ENCODE measurements at regions not wholly inside any gene's neighbourhood (a gene's known extent, or its start where the extent isn't known, plus 50 kb on each side); places are given as distances from the start of the nearest gene placed in this dataset.
"Not testable (repeated sequence)": the region's sequence is repeated elsewhere in the genome, so short reads cannot be mapped to it uniquely, and the experiment has no call there.

- intact Hi-C loops (cut with DNase I): no loop called here
- no peak for DNase-seq
- ATAC-seq (ENCODE audit: poor library complexity): no peak
These were observed 254.5 kb downstream of the RASEF start for GRCh38 chr9:82808478-82808877.

GRCh38 chr9:82810915-82811314 is 252.0 kb downstream of the RASEF start:
- DNase-seq (no peak), ATAC-seq (ENCODE audit: poor library complexity) (no peak)
- intact Hi-C loops (cut with DNase I): no loop called here

DNA sequence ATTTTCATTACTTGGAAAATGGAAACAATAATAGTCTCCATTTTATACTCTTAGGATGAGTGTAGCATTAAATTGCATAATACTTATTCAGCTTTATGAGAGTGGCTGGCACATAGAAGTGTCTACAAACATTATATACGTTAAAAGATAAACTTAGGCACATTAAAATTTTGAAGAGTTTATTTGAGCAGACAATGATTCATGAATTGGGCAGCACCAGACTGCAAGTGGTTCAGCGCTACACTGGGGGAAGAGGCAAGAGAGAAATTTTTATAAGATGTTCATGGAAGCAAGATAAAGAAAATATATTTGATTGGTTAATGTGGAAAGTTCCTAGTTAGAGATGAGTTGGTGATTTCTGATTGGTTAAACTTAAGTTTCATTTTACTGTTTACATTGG is 243.7 kb downstream of the RASEF start:
- intact Hi-C loops (cut with DNase I): no loop called here
- ATAC-seq (ENCODE audit: poor library complexity) (no peak), DNase-seq (no peak)

DNA sequence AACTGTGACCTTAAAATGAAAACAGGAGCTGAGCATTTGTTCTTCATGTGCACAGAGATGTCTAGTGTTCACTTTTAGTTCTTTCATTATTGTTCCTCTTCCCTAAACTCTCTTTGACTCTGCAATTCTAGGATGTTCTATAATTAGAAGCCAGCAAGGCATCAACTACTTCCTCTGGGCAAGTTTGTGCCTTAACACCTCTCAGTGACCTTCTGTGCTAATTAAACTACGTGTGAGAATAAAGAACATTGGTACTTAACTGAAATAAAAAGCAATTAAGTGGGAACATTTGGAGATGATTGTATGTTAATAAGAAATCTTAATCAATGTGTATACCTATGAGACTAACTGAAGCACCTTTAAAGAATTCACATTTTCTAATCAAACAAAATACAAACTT is 242.8 kb downstream of the RASEF start:
- no peak for ATAC-seq (ENCODE audit: poor library complexity)
- DNase-seq: no peak
- intact Hi-C loops (cut with DNase I): no loop called here

DNA sequence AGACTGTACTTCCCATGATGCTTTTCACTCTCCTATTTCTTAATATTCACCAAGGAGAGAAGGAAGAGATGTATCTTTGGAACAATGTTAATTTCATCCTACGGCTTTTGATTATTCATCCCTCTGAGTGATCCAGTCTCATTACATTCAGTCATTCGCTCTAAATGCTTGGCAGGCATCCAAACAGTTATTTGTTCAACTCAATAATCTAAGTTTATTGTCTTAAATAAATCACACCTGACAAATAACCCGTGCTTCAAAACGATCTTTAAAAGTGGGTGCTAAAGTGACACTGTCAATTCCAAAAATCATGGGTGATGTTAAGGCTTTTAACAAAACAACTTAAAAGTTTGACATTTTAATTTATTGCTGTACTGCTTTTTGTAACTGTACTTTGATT is 233.1 kb downstream of the RASEF start:
- ATAC-seq (ENCODE audit: poor library complexity) (no peak), DNase-seq (no peak)
- intact Hi-C loops (cut with DNase I): no loop called here

DNA sequence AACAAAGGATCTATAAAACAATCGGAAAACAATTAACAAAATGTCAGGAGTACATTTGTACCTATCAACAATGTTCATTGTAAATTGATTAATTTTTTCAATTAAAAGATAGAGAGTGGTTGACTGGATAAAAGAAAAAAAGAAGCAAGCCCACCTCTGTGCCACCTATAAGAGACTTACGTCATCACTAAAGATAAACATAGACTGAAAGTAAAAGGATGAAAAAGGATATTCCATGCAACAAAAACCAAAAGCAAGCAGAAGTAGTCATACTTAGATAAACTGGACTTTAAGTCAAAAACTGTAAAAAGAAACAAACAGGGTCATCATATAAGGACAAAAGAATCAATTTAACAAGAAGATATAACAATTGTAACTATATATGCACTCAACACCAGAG is 197.4 kb downstream of the RASEF start:
- intact Hi-C loops (cut with DNase I): no loop called here
- DNase-seq: no peak
- no peak for ATAC-seq (ENCODE audit: poor library complexity)

DNA sequence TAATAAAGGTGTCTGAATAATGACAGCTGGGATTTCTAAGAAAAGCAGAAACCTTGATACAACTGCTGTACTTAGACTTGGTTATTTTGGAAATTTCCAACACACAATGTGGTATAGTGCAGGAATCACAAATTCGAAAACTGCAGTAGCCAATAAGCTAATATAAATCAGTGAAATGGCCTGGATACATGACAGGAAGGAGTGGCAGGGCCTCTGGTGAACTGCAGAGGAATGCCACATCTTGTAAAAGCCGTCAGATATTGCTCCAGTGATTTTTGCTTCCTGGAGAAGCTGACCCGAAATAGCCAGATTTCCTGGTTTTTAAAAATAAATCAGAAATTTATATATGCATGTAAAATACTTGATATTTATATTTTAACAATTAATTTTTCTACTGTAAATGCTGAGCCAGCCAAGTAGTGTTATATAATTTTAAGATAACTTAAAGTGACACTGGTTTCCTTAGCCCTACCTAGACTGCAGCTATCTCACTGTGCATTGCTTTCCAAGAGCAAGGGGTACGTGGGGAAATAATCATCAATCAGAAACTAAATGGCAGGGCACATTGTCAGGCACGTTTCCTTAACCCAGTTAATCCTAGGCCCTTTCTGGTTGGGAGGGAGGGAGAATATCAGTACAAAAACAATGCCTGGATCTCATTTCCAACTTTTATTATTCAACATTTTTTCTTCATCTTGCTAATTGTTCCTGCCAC is 182.4 kb downstream of the RASEF start:
- ATAC-seq (ENCODE audit: poor library complexity): no peak
- intact Hi-C loops (cut with DNase I): no loop called here
- no peak for DNase-seq

GRCh38 chr9:82882138-82882537 is 180.8 kb downstream of the RASEF start:
- intact Hi-C loops (cut with DNase I): no loop called here
- ATAC-seq (ENCODE audit: poor library complexity) (no peak), DNase-seq (no peak)

- DNase-seq (no peak), ATAC-seq (ENCODE audit: poor library complexity) (no peak)
- intact Hi-C loops (cut with DNase I): no loop called here
These were observed 180.2 kb downstream of the RASEF start for GRCh38 chr9:82882748-82883147.

- intact Hi-C loops (cut with DNase I): no loop called here
- DNase-seq (no peak), ATAC-seq (ENCODE audit: poor library complexity) (no peak)
These were observed 179.5 kb downstream of the RASEF start for GRCh38 chr9:82883436-82883835.

DNA sequence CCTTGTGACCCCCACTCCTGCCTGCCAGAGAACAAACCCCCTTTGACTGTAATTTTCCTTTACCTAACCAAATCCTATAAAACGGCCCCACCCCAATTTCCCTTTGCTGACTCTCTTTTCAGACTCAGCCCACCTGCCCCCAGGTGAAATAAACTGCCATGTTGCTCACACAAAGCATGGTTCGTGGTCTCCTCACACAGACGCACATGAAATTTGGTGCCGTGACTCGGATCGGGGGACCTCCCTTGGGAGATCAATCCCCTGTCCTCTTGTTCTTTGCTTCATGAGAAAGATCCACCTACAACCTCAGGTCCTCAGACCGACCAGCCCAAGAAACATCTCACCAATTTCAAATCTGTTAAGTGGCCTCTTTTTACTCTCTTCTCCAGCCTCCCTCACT is 179.0 kb downstream of the RASEF start:
- DNase-seq; intact Hi-C loops (cut with DNase I); ATAC-seq (ENCODE audit: poor library complexity): not testable (repeated sequence)

GRCh38 chr9:82890401-82890800 is 172.5 kb downstream of the RASEF start:
- no peak for ATAC-seq (ENCODE audit: poor library complexity)
- intact Hi-C loops (cut with DNase I): no loop called here
- no peak for DNase-seq

DNA sequence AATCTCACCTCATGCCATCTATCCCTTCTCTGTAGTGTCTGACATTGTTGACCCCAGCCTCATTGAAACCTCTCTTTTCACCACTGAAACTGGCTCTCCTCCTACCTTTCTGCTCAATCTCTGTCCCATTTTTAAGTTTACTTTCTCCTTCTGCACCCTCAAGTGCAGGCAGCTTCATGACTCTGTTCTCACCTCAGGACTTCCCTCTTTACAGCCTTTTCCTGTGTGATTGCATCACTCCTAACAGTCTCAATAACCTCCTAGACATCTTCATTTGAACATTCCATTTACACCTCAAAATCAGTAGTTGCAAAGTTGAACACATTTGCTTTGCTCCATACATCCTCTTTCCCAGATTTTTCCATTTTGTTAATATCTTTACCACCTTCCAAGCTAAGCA is 172.1 kb downstream of the RASEF start:
- intact Hi-C loops (cut with DNase I): no loop called here
- ATAC-seq (ENCODE audit: poor library complexity) (no peak), DNase-seq (no peak)

GRCh38 chr9:82891321-82891720 is 171.6 kb downstream of the RASEF start:
- no peak for DNase-seq
- intact Hi-C loops (cut with DNase I): no loop called here
- ATAC-seq (ENCODE audit: poor library complexity): no peak

- intact Hi-C loops (cut with DNase I): no loop called here
- ATAC-seq (ENCODE audit: poor library complexity) (no peak), DNase-seq (no peak)
These were observed 169.4 kb downstream of the RASEF start for GRCh38 chr9:82893549-82893948.

- no peak for ATAC-seq (ENCODE audit: poor library complexity)
- no peak for DNase-seq
- intact Hi-C loops (cut with DNase I): no loop called here
These were observed 168.4 kb downstream of the RASEF start for GRCh38 chr9:82894548-82894947.

DNA sequence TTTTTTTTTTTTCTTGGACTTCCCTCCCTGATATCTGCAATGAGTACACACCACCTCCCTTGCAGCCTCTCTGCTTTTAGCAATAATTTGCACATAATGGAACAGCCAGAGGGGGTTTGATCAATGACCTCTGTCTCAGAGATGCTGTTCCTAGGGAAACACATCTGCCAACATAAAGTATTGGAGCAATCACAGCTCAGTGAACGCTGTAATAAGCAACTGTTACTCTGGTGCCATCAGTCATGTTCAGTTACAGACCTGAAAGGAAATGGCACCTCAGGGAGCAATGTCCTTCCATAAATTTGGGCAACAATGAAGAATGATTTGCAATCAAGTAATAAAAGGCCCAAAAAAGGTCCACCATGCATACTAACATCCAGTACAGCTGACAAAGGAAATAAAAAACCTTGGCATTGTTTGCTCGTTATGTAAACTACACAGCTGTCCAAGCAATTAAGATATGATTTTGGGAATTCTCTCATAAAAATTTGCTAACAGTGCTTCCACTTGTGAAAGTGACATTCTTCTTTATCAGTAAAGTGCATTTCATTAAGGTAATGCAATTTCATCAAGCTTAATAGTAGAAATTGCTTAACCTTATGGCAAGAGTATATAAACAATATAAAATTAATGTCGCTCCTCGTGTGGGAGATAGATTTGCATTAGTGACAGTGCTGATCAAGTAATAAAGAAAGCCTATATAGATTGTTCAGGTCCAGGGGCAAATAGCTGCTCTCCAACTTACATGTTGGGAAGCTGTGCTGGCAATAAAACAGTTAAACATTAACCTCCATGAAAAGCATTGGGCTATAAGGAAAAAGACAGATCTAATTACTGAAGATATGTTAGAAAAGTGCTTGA is 167.8 kb downstream of the RASEF start:
- intact Hi-C loops (cut with DNase I): no loop called here
- ATAC-seq (ENCODE audit: poor library complexity) (no peak), DNase-seq (no peak)

- no peak for DNase-seq
- no peak for ATAC-seq (ENCODE audit: poor library complexity)
- intact Hi-C loops (cut with DNase I): no loop called here
These were observed 167.2 kb downstream of the RASEF start for GRCh38 chr9:82895822-82896110.

DNA sequence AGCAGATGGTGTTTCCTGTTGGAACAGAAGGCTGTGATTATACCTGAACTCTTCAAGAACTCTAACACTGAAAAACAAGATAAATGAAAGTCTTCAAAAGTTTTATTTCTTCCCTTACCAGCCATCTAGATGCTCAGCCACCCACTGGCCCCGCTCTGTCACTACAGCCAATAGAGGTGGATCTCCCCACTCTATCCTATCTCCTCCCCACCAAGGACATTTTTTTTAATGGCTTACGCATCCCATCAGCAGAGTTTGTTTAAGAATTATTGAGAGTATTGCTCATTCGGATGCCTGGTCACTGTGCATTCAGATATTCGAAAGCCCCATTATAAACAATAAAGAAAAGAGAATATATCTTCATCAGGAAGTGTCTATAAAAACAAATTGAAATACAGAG is 159.4 kb downstream of the RASEF start:
- DNase-seq (no peak), ATAC-seq (ENCODE audit: poor library complexity) (no peak)
- intact Hi-C loops (cut with DNase I): no loop called here

DNA sequence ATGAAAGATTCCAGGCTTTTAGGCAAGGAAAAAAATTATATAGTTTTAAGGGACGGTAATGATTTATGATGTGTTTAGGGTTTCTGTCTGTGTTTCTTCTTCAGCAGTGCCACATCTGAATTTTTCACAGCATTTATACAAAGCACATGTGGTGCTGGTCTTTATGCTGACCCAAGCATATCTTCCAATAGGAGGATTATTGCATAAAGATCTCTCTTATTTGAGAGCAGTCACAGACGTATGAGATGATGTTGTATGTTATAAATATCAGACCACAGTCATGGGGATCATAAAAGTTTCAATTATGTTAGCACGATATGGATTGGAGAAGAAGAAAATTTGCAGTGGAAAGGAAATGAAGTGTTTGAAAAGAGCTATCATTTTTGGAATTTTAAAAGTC is 150.9 kb downstream of the RASEF start:
- DNase-seq (no peak), ATAC-seq (ENCODE audit: poor library complexity) (no peak)
- intact Hi-C loops (cut with DNase I): no loop called here

DNA sequence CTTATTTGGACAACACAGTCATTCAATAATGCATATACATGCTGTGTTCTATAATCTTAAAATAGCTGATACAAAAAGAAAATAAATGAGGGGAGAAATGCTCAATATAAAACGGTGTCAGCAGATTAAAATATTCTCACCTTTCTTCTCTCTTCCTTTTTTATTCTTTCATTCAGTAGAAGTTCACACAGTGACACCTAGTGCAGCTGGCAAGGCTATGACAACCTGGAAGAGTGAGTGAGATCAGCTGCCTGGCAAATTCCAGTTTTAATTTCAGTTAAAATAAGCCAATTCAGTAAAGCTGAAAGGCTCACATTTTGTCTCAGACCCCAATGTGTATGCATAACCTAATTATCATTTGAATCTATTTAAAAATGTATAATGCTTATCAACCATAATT is 150.3 kb downstream of the RASEF start:
- ATAC-seq (ENCODE audit: poor library complexity) (no peak), DNase-seq (no peak)
- intact Hi-C loops (cut with DNase I): no loop called here
